Activated T-cell treated with anti-CD3 and anti-CD28 coated beads for 4 hours (primary cell): ENCODE measurements at regions not wholly inside any gene's neighbourhood (a gene's known extent, or its start where the extent isn't known, plus 50 kb on each side); places are given as distances from the start of the nearest gene placed in this dataset.

Experiments used
- DNase-seq: peaks from one replicate; pipeline ENCODE4 v3.0.0-alpha.2; 2020

- DNase-seq: no peak
These were observed 1177.4 kb upstream of the GBE1 start for GRCh38 chr3:82938821-82939328.

- DNase-seq: no peak
These were observed 1166.1 kb upstream of the GBE1 start for GRCh38 chr3:82927309-82928253.

- DNase-seq: no peak
These were observed 1129.6 kb upstream of the GBE1 start for GRCh38 chr3:82891028-82891427.

GRCh38 chr3:82883072-82883471 is 1121.6 kb upstream of the GBE1 start:
- no peak for DNase-seq

- DNase-seq: no peak
These were observed 1114.0 kb upstream of the GBE1 start for GRCh38 chr3:82875401-82875800.

- no peak for DNase-seq
These were observed 1078.4 kb upstream of the GBE1 start for GRCh38 chr3:82839871-82840270.

GRCh38 chr3:82834098-82834497 is 1072.7 kb upstream of the GBE1 start:
- no peak for DNase-seq

GRCh38 chr3:82824491-82824890 is 1063.0 kb upstream of the GBE1 start:
- no peak for DNase-seq

GRCh38 chr3:82816086-82816485 is 1054.6 kb upstream of the GBE1 start:
- DNase-seq: no peak

- DNase-seq: no peak
These were observed 1054.1 kb upstream of the GBE1 start for GRCh38 chr3:82815417-82816058.

- no peak for DNase-seq
These were observed 1053.2 kb upstream of the GBE1 start for GRCh38 chr3:82814660-82815059.

GRCh38 chr3:82807781-82808180 is 1046.3 kb upstream of the GBE1 start:
- no peak for DNase-seq

- DNase-seq: no peak
These were observed 1041.1 kb upstream of the GBE1 start for GRCh38 chr3:82802501-82802900.

- no peak for DNase-seq
These were observed 1038.8 kb upstream of the GBE1 start for GRCh38 chr3:82800248-82800647.

- no peak for DNase-seq
These were observed 1035.3 kb upstream of the GBE1 start for GRCh38 chr3:82796765-82797164.

- DNase-seq: no peak
These were observed 1029.8 kb upstream of the GBE1 start for GRCh38 chr3:82791241-82791640.

- DNase-seq: no peak
These were observed 1029.1 kb upstream of the GBE1 start for GRCh38 chr3:82790307-82791097.

GRCh38 chr3:82783194-82783593 is 1021.7 kb upstream of the GBE1 start:
- no peak for DNase-seq

- DNase-seq: no peak
These were observed 1011.8 kb upstream of the GBE1 start for GRCh38 chr3:82773207-82773606.

- DNase-seq: no peak
These were observed 1003.1 kb upstream of the GBE1 start for GRCh38 chr3:82764521-82764920.

- DNase-seq: no peak
These were observed 1000.4 kb upstream of the GBE1 start for GRCh38 chr3:82761858-82762257.

- no peak for DNase-seq
These were observed 984.1 kb upstream of the GBE1 start for GRCh38 chr3:82745544-82745943.

- no peak for DNase-seq
These were observed 981.8 kb upstream of the GBE1 start for GRCh38 chr3:82743196-82743595.
